K562 (cell line): ENCODE measurements at regions not wholly inside any gene's neighbourhood (a gene's known extent, or its start where the extent isn't known, plus 50 kb on each side); places are given as distances from the start of the nearest gene placed in this dataset.

Experiments
- GATA2 ChIP-seq: sonication (generic); formaldehyde crosslinking; IDR thresholded peaks from 2 replicates; pipeline ENCODE4 v1.4.0; 2020; ENCODE audit warnings: mild to moderate bottlenecking, missing genetic modification reagents
- MEF2A ChIP-seq: IDR thresholded peaks from 2 replicates; pipeline ENCODE4 v1.6.1; 2011; ENCODE audit warnings: low read depth, mild to moderate bottlenecking, low read length, moderate library complexity; ENCODE audit not compliant: control insufficient read depth

DNA sequence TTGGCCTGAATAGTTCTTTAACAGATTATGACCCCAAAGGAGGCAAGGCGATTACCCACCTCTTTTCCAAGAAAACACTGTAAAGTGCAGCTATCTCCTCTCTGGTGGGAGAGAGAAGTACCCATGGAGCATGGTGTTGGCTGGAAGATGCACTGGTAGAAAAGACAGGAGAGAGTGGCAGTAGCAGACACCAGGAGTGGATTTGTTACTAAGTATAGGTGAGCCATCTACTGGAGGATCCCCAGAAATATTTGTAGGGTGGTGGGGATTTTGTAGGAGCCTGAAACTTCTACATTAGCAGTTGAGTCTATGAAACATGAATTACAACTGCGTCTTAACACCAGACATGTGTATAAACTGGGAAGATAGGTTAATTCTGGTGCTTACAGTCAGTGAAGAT is 148.0 kb downstream of the SLC38A4 start:
- TF ChIP-seq GATA2 (CRISPR knock-in tag) = no peak
- TF ChIP-seq MEF2A = no peak
